Right forelimb (tissue), 1 donor: ENCODE measurements at regions not wholly inside any gene's neighbourhood (a gene's known extent, or its start where the extent isn't known, plus 50 kb on each side); places are given as distances from the start of the nearest gene placed in this dataset.

Experiments
- DNase-seq: peaks from one replicate; pipeline ENCODE4 v3.0.0-alpha.2; 2018

DNA sequence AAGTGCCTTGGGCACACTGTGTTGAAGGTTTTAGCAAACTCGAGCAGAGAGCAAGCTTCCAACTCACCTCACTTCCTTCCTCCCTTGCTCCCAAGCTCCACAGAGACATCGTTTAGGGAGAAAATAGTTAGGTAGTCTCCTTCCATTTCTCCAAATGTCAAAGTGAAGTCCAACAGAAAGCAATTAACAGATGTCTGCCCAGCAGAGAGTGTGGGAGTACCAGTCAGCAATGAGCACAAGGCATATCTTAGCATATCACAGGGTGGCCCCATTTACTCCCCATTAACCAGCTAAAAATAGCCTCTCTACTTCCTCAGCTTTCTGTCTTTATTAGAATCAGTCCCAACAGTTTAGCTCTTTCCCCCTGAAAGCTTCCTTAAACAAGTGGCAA, 334.2 kb upstream of the CAMK1G start:
- no peak for DNase-seq

DNA sequence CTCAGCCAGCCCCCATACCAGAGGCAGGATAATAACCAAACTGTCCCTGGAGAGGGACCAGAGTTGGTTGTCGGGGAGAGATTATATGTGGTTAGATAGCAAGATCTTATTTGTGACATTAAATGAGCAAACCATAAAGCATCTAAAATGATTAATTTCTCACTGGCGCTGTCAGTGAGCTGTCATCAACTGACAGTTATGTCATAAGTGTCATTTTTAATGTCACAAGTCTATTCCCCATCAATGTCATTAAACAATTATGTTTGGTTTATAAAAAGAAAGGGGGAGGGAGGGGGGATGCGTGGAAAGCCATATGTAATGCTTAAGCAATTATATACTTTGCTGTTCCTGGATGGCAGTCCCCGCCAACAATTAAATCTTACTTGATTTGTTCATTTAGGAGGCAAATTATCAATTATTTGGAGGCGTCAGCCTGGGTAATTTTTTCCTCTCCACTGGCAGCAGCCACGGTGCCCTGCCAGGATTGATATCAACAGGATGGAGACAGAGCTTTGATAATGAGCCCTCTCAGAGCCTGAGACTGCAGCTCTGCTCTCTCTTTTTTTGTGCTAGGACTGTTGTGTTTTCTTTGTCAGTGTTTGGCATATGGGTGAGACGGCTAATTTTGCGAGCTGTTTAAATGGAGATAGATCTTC, 333.6 kb upstream of the CAMK1G start:
- DNase-seq = no peak

DNA sequence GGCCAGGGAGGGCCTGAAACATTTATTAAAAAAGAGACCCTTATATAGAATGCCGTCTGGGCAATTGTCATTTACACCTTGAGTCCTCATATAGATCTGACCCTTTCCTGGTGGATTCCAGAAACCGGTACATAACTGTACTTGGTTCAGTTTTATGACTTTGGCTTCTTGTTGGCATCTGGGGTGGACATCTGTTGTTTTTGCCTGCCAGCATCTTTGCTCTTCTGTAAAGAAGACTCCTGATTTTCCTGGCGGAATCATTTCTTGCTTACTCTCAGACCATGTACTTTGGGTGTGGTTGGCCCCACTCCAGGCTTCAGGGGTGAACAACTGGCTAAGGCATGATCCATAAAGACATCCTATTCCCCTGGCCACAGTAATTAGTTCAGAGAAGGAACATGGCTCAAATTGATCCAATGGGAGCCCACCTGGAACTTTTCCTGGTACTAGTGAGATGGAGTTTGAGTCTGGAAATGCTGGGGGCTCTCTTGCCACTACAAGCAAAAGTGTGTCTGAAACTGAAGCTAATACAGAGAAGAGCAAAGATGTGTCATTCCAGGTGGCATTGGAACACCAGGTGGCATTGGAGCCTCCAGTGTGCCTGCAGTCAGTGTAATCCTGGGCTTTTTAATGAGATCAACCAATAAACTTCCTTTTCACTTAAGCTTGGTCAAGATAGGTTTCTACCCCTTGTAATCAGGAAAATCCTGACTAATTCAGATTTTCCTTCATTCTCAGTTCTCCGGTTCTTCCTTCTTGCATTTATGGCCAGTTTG, 332.5 kb upstream of the CAMK1G start:
- no peak for DNase-seq

DNA sequence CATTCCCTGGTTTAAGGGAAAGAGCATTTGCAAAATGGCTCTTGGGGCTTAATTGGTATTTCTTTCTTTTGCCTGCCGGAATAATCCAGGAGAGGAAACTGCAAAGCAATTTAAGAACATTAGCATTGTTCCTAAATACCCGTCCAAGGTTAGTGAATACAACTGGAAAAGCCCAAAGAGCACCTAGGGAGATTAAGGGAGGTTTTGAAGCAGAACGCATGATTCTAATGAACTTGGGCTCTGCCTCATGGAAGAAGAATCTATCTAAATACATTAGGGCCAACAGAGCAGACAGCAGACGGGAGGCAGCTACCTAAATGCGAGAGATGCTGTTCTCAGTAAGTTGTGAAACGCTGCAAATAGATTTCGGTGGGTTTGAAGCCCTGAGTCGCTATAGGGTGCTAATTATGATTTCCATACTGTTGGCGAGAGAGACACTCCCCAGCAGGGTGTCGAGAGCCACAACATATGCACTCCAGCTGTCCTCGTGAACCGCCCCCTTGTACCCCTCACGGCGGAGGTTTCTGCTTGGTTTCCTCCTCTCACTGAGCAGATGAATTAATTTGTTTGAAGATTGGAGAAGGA, 326.7 kb upstream of the CAMK1G start:
- DNase-seq = no peak

DNA sequence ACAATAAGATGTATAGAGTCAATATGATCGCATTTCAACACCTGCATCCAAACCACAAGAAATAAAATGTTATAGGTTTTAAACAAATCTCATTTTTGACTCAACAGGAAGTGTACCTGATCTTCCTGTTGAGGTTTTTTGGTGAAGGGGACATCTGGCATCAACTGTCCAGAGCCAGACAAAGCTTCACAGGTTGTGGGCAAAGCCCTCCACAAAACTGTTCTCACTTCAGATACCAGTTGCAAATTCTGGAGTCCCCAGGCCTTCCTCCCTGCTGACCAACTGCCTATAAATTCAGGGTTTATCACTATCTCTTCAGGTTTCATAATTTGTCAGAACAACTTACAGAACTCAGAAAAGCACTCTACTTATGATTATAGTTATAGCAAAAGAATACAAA, 326.1 kb upstream of the CAMK1G start:
- no peak for DNase-seq

DNA sequence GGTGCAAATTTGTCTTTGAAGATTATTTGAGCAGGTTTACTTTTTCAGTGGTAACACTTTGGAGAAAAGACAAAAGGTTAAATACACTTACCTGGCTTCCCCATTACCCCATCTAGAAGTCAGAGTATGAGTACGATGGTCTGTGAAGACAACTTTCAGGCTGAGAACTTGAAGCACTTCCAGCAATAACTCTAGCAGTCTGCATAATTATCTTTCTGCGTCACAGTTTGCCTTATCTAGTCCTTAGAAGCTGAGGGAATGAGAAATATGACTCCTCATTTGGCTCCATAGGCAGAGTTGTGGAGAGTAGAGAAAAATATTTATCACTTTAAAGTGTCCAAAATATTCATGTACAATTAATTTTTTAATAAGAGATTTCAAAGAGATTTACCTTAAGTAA, 323.4 kb upstream of the CAMK1G start:
- DNase-seq = no peak

DNA sequence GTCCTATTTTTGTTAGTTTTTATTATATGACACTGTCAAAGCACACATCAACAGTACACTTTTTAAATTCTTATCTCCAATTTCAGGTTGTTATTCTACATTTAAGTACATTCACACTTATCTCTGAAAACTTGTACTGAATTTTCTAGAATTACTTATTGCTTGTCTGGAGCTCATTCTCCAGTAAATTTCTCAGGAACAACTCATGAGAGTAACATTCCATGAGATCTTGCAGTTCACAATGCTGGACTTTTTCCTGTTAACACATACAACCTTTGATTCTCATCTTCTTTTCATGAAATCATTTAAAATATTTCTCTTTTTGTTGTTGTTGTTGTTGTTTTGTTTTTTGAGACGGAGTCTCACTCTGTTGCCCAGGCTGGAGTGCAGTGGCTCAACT, 320.9 kb upstream of the CAMK1G start:
- no peak for DNase-seq

DNA sequence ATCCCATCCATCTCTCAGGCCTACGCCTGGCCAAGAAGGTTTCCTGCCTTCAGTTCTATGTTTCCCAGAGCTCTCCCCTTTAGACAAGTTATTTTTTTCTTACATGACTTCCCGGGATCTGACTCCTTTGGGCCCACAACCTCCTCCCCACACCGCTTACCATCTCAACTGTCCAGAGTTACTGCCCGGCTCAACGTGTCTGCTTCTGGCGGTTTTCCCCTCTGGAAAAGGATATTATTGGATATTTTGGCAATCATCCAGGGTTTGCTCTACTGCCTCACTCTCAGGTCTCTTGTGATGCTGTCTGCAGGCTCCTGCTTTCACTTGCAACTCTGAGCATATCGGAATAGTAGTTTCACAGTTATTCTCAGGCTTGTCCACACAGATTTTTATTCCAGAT, 318.2 kb upstream of the CAMK1G start:
- DNase-seq = no peak

DNA sequence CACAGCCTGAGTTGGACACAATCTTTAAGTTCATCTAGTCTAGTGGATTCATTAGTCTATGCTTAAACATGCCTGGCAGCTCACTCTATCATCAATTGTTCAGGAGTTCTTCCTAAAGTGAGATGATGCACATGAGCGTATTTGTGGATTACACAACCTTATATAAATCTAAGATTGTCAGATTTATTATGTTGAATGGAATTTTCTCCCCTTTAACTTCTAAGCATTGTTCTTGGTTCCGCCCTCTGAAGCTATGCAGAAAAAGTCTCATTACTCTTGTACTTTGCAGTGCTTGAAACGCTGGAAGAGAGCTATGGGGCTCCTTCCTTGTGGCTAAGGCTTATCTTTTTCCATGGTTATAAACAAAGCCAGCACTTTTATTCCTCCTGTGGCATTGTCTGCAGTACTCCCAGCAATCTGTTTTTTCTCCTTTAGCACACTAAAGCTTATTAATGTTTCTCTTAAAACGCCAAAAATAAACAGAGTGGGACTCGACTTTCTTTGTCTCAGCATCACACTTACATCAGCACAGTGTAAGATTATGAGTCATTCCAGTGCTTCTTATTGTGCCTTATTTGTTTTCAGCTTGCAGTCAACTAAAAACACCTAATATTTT, 316.8 kb upstream of the CAMK1G start:
- DNase-seq = no peak

DNA sequence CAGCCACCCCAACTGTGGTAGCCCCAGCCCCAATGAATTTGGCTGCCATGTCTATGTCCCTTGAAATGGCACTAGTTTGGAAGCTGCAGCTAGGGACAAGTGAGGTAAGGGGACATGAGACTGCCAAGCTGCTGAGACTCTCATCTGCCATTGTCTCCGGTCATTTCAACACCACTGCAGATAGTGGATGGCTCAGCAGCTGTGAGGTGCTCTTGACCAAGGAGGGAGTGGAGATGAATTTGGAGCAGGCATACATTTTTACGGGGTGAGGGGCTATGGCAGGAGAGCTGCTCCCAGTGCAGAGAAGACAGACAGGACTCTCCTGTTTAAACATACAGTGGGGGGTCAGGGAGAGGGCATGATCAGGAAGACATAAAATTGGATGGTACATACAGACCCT, 315.5 kb upstream of the CAMK1G start:
- no peak for DNase-seq

DNA sequence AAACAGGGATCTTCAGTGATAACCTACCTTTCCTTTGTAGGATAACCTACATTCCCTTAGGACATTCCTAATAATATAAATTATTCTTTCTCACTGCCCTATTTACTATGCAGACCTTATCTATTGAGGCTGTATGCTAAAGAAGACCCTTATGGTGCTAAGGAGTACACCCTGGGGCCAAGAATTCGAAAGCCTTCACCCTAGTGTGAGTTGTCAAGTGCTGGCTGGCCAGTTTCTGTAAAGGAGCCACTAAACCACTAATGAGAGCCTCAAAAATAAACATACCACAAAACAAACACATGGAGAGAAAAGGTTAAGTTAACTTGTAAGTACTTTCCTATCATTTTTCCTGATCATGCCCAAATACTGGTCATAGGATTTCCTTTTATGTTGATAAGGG, 315.0 kb upstream of the CAMK1G start:
- no peak for DNase-seq

DNA sequence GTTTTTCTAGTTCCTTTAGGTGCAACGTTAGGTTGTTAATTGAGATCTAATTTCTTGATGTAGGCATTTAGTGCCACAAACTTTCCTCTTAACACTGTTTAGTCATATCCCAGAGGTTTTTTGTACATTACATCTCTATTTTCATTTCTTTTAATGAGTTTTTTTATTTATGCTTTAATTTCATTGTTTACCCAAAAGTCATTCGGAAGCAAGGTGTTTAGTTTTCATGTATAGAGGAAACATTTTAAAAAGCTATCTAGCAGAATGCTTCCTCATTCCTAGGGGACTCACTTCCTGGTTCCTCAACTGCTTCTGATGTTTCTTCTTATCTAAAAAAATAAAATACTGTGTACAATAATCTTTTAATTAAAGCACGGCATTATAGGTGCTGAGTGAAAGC, 307.2 kb upstream of the CAMK1G start:
- DNase-seq = no peak

DNA sequence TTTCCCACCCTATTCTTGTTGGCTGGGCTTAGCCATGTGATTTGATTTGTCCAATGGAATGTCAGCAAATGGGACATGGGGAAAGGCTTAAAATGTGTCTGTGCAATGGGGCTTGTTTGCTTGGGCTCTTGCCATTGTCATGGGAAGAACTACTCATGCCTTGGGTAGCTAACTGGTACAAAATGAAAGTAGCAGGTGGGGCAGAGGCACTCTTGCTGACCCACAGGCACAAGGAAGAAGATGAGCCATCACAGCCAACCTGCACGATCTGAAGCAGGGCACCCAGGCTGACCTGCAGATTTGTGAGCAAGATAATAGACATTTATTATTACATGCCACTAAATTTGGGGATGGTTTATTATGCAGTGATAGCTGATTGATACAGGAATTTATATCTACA, 305.9 kb upstream of the CAMK1G start:
- no peak for DNase-seq

DNA sequence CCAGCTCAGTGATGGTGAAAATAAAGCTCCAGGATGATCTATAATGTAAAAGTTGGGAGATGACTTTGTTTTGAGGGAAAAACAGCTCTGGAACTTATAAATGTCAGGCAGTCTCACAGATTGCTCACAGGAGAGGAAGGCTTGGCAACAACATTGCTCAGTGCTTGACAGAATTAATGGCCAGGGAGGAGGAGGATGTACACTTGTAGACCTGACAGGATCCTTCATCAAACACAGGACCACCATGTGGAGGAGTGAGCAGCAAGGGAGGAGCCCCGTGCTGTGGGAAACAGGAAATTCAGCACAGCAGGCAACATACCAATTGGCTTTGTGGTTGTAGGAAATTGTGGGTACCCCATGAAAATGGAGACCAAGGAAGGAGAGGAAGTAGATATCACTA, 291.8 kb upstream of the CAMK1G start:
- no peak for DNase-seq

DNA sequence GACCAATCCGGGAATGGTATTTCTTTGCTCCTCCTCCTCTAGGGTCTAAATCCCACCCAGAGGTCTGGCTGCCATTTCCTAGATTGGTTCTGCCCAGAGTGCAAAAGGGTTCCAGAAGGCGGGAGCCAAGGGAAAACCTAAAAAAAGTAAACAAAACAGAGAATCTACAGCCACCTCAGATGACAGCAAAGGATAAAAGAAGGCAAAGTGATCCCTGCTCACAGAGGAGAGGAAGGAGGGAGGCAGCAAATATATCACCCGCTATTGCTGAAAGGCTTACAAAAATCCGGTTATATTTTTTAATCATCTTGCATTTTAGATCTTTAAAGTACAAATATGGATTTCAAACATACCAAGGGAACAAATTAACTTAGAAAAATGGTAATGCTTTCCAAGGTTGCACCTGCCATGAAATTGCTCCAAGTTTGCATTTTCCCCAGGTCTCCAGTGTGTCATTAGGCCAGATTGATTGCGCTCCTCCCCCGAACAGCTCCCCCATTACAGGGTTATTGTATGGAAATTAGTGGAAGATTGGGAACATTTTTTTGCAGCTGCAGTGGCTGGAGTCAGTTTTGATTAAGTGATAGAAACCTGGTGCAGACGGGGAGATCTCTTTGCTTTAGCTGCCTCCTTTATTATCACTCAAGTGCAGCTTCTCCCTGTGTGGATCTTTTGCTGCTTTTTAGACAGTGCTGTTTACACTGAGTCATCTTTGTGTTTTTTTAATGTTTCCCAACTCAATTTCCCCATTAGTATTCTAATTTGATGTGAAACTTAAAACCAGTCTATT, 280.5 kb upstream of the CAMK1G start:
- peak; percentile 65 for DNase-seq

DNA sequence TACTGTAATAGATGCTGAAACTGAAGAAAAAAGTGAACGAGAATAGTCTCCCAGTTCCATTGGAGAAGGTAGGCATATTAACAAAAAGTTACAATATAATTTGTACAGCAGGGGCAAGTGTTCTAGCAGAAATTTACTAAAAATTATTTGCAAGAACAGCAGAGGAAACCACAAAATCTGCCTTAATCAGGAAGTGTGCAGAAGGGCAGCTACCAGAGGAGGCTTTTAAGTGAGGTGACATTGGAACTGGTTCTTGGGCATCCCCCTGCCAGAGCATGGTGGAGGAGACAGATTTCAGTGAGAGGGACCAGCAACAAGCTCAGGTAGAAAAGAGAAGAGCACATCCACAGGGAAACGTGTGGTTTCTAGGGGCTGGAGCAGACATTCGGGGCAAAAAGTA, 279.3 kb upstream of the CAMK1G start:
- DNase-seq = no peak

DNA sequence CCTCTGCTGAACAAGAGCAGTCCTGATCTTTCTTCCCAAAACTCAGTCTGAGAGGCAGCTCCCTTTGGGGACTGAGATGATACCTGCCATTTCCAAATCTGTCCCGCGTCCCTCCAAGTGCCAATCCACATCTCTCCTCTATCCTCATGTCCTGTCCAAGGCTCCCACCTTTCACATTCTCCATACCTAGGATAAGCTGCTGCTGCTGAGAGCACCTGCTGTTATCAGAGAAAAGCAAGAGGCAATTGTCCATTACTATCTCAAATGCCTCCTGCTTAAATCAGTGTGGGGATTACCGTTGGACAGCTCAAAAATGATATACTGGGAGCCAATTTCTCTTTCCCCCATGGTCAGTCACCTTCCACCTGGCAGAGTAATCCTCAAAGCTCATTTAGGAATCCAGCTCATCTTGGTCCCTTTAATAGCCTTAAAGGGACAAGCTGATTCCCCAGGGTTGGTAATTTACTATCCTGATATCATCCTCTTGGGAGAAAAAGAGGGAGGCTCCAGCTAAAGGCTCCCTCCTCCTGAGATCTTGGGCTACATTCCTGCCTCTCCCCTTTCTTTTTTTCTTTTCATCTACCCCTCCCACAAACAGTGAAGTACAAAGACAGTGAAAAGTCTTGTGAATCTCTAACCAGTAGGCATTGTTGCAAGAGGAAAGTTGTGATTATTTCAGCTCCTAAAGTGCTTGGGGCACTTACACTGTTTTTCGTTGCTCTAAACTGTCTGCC, 278.1 kb upstream of the CAMK1G start:
- DNase-seq = no peak

DNA sequence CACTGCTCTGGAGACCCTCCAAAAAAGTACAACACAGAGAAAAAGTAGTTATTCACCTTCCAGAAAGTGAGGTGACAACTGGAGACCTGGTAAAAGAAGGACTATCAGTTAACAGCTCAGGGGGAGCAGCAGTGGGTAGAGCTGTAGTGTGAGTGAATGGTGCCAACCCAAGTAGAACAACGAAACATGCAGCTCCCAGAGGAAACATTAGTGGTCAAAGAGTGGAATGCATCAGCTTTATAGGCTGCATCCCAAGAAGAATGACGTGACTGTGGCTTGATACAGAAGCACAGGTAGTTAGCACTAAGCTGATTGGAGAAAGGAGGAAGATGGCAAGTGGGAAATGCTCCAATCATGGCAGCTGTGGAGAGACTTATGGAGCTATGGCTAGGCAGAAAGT, 275.7 kb upstream of the CAMK1G start:
- no peak for DNase-seq

DNA sequence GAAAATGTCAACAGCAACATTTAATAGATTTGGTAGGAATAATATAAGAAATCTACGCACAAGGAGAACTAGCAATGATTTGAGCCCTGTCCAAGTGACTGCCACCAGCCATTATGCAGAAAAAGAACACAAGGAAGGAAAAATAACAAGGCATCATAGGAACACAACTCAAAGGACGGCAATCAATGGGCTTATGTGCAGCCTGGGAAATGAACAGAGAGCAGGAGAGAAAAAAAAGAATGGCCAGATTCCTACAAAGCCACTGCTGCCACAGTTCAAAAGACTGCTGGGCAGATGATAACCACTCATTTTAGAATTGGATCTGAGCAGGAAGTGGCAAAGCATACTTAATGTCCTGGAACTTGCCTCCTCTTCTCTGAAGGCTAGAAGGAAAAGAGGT, 274.3 kb upstream of the CAMK1G start:
- DNase-seq = no peak

DNA sequence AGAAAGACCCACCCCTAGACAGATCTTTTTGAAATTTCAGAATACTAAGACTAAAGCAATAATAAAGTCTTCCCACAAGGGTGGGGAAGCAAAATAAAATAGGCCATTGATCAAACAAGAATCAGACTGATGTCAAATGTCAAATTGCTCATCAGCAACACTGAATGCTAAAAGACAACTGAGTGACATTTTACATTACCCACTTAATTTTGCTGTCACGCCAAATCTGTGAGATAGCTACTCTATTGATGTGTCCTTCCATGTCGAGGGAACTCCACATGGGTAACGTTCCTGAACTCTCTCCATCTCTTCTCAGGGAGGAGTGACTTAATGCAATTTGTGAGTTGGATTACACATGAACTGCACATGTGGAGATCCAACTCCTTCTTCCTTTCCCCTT, 271.7 kb upstream of the CAMK1G start:
- no peak for DNase-seq

DNA sequence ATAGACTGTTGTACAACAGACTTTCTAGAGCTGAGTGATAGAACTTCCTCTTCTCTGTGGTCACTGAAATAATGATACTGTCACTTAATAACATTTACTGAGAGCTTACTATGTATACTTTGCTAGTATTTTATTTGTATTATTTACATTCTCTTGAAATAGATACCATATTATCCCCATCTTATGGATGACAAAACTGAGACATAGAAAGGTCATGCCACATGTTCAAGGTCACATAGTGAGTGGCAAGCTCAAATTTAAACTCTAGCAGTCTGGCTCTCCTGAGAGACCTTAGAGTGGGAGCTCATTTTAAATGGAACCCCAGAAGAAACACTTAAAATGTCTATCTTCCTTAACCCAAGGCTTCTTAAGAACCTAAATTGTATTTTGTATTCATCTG, 266.6 kb upstream of the CAMK1G start:
- DNase-seq = no peak
